ENCODE measurements at regions not wholly inside any gene's neighbourhood (a gene's known extent, or its start where the extent isn't known, plus 50 kb on each side); places are given as distances from the start of the nearest gene placed in this dataset.

DNA sequence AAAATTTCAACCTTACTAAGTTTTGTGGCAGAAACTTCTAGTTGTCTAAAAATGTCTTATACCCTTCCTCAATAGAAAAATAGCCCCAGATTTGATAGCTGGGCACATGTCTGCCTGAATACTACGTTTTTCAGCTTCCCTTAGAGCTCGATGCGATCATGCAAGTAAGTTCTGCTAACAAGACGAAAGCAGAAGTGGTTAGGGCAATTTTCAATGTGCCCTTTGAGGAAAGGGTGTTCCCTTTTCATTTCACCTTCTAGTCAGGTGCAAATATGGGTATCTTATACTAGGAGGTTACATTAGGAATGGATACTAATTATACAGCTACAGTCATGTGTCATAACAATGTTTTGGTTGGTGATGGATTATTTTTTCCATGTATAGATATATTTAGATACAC lies 1572.1 kb upstream of the LRRTM1 start:
- no peak for TF ChIP-seq CTCF (IDR thresholded peaks at IDR 0.05; ENCODE audit: low read depth, low read length)

DNA sequence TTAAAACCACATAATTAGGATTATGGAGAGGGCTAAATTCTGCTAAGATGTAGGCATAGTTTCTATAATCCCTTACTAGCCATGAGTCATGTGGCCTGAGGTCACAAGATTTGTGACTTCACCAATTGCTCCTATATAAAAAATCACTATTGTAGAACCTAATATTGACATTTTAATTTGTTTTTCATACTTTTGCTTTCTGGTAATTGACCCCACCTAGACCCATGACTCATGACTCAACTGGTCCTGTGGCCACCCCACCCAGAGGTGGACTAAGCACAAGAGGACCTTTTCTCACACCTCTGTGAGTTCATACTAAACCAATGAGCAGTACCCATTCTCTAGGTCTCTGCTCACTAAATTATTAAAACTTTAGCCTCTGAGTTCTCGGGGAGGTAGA lies 1567.5 kb upstream of the LRRTM1 start:
- Histone ChIP-seq H3K4me3 (ENCODE audit: low read depth, low read length) (no peak overlapping the region), H3K9me3 (no peaks in the 10 kb centered on the region), H3K27me3 (no peaks in the 10 kb centered on the region), H3K4me1 (no peaks in the 10 kb centered on the region), H3K36me3 (no peaks in the 10 kb centered on the region)
- DNase-seq, result no peak
- no peak for TF ChIP-seq CTCF (IDR thresholded peaks at IDR 0.05; ENCODE audit: low read depth, low read length)

More for the DNA sequence above, 1572.1 kb upstream of the LRRTM1 start:
- H3K36me3 ChIP-seq, result no peaks in the 10 kb centered on the region
- H3K4me3 ChIP-seq (ENCODE audit: low read depth, low read length), result no peak overlapping the region
- H3K27me3 ChIP-seq, result no peaks in the 10 kb centered on the region
- no peak for DNase-seq
- no peaks in the 10 kb centered on the region for H3K4me1 ChIP-seq
- no peaks in the 10 kb centered on the region for H3K9me3 ChIP-seq

GRCh38 chr2:81870119-81870518 lies 1565.6 kb upstream of the LRRTM1 start:
- no peak for DNase-seq
- no peak for TF ChIP-seq CTCF (IDR thresholded peaks at IDR 0.05; ENCODE audit: low read depth, low read length)
- Histone ChIP-seq H3K36me3 (no peaks in the 10 kb centered on the region), H3K27me3 (no peaks in the 10 kb centered on the region), H3K4me3 (ENCODE audit: low read depth, low read length) (no peak overlapping the region), H3K4me1 (no peaks in the 10 kb centered on the region), H3K9me3 (no peaks in the 10 kb centered on the region)

GRCh38 chr2:81858998-81859397 lies 1554.4 kb upstream of the LRRTM1 start:
- Histone ChIP-seq H3K4me3 (ENCODE audit: low read depth, low read length) (no peak overlapping the region), H3K4me1 (no peaks in the 10 kb centered on the region), H3K27me3 (no peaks in the 10 kb centered on the region), H3K36me3 (no peaks in the 10 kb centered on the region), H3K9me3 (no peaks in the 10 kb centered on the region)
- TF ChIP-seq CTCF (IDR thresholded peaks at IDR 0.05; ENCODE audit: low read depth, low read length), result no peak
- no peak for DNase-seq

- no peaks in the 10 kb centered on the region for H3K36me3 ChIP-seq
- DNase-seq, result no peak
These were observed 1548.8 kb upstream of the LRRTM1 start for GRCh38 chr2:81853341-81853740.

DNA sequence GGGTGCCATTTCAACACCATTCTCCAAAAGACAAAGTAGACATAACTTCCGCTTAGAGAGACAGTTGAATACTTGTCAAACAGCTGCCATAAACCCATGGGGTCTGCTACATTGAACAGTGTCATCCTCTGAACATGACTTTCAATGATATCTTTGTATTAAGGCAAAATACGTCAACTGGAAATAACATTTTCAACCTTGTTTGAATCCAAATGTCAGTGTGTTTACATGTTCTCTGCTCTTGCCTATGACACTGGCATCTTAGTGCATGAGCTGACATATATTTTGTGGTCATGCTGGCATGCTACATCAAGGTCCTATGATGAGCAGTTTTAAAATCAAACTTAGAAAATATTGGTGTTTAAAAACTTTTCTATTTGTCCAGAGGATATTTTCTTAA lies 1548.1 kb upstream of the LRRTM1 start:
- Histone ChIP-seq H3K4me3 (ENCODE audit: low read depth, low read length) (no peak overlapping the region), H3K9me3 (no peaks in the 10 kb centered on the region)
- DNase-seq, result no peak

More at GRCh38 chr2:81853341-81853740, 1548.8 kb upstream of the LRRTM1 start:
- no peaks in the 10 kb centered on the region for H3K27me3 ChIP-seq
- H3K4me3 ChIP-seq (ENCODE audit: low read depth, low read length), result no peak overlapping the region
- H3K9me3 ChIP-seq, result no peaks in the 10 kb centered on the region
- no peaks in the 10 kb centered on the region for H3K4me1 ChIP-seq
- TF ChIP-seq CTCF (IDR thresholded peaks at IDR 0.05; ENCODE audit: low read depth, low read length), result no peak

More for the DNA sequence above, 1548.1 kb upstream of the LRRTM1 start:
- Histone ChIP-seq H3K4me1 (no peaks in the 10 kb centered on the region), H3K36me3 (no peaks in the 10 kb centered on the region), H3K27me3 (no peaks in the 10 kb centered on the region)
- no peak for TF ChIP-seq CTCF (IDR thresholded peaks at IDR 0.05; ENCODE audit: low read depth, low read length)
